Esophagus muscularis mucosa (tissue), 4 donors: ENCODE measurements at regions not wholly inside any gene's neighbourhood (a gene's known extent, or its start where the extent isn't known, plus 50 kb on each side); places are given as distances from the start of the nearest gene placed in this dataset.

Source experiments
- EP300 ChIP-seq: sonication (generic); formaldehyde crosslinking; IDR thresholded peaks from one replicate; pipeline ENCODE4 v1.6.1; 2017; ENCODE audit warnings: antibody characterized with exemption
- POLR2A ChIP-seq: fragments of 450-650 bp; IDR thresholded peaks from one replicate; pipeline ENCODE4 v1.6.1; 2017; ENCODE audit warnings: antibody characterized with exemption, moderate library complexity, mild to moderate bottlenecking, low read depth
- POLR2AphosphoS5 ChIP-seq, 2 donors: sonication (generic); formaldehyde crosslinking; IDR thresholded peaks; one replicate each; pipeline ENCODE4 v1.6.1; 2017; ENCODE audit warnings: antibody characterized with exemption in 2 of 2
- TF ChIP-seq, protein P1 (sequence below), 3 experiments: fragments of 200-600 bp in 2 of 3; fragments of 450-650 bp in 1 of 3; sonication (generic) in 2 of 3; IDR thresholded peaks; one replicate each; pipeline ENCODE4 v1.5.1; 2017 to 2019; ENCODE audit warnings: antibody characterized with exemption in 3 of 3, mild to moderate bottlenecking in 2 of 3, moderate library complexity in 1 of 3

DNA sequence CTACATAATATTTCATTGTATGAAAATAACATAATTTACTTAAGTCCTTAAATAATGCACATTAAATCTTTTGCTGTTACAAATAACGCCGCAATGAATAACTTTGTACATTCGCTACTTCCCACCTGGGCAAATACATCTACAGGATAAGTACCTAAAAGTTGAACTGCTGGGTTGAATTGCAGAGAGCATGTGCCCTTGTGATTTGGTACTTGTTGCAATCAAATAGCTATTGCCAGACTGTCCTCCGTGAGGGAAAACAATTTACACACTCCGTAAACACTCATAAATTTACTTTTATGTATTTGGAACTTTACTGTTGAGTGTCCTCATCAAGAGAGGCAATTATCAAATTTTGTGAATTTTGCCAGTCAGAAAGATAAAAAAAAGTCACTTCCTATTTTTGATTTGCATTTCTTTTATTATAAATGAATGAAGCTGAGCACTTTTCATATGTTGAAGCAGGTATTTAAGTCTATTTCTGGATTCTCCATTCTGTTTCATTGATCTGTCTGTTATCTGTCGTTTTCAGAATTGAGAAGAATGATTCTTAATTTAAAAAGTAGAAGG, 140.8 kb upstream of the SERTAD2 start:
- TF ChIP-seq POLR2AphosphoS5 (IDR thresholded peaks at IDR 0.05) (no peak), POLR2A (no peak), EP300 (no peak)
- TF ChIP-seq, protein P1, sequence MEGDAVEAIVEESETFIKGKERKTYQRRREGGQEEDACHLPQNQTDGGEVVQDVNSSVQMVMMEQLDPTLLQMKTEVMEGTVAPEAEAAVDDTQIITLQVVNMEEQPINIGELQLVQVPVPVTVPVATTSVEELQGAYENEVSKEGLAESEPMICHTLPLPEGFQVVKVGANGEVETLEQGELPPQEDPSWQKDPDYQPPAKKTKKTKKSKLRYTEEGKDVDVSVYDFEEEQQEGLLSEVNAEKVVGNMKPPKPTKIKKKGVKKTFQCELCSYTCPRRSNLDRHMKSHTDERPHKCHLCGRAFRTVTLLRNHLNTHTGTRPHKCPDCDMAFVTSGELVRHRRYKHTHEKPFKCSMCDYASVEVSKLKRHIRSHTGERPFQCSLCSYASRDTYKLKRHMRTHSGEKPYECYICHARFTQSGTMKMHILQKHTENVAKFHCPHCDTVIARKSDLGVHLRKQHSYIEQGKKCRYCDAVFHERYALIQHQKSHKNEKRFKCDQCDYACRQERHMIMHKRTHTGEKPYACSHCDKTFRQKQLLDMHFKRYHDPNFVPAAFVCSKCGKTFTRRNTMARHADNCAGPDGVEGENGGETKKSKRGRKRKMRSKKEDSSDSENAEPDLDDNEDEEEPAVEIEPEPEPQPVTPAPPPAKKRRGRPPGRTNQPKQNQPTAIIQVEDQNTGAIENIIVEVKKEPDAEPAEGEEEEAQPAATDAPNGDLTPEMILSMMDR (IDR thresholded peaks at IDR 0.05) = no peak
